Immature natural killer cell (primary cell): ENCODE measurements at regions not wholly inside any gene's neighbourhood (a gene's known extent, or its start where the extent isn't known, plus 50 kb on each side); places are given as distances from the start of the nearest gene placed in this dataset.

Experiments
- DNase-seq, 3 donors: peaks; one replicate each; pipeline ENCODE4 v3.0.0; 2022; ENCODE audit warnings: mixed read lengths in 1 of 3
- H3K27ac Mint-ChIP-seq, 6 donors: one replicate each; pipeline ENCODE4 v1.8.0; 2020; ENCODE audit warnings: mixed read lengths in 6 of 6, mild to moderate bottlenecking in 5 of 6, inconsistent platforms in 4 of 6, moderate library complexity in 3 of 6
- H3K27me3 Mint-ChIP-seq, 3 donors: one replicate each; pipeline ENCODE4 v1.8.0; 2020 to 2021; ENCODE audit warnings: low read depth in 3 of 3, mild to moderate bottlenecking in 3 of 3, mixed read lengths in 3 of 3, moderate library complexity in 3 of 3, inconsistent platforms in 1 of 3
- H3K36me3 Mint-ChIP-seq, 3 donors: one replicate each; pipeline ENCODE4 v1.8.0; 2020; ENCODE audit warnings: mixed read lengths in 3 of 3, inconsistent platforms in 2 of 3, mild to moderate bottlenecking in 2 of 3
- H3K4me1 Mint-ChIP-seq, 2 donors: one replicate each; pipeline ENCODE4 v1.8.0; 2020; ENCODE audit warnings: inconsistent platforms in 2 of 2, mild to moderate bottlenecking in 2 of 2, mixed read lengths in 2 of 2, moderate library complexity in 1 of 2
- H3K4me3 Mint-ChIP-seq, 5 donors: one replicate each; pipeline ENCODE4 v1.8.0; 2020; ENCODE audit warnings: mild to moderate bottlenecking in 5 of 5, mixed read lengths in 5 of 5, inconsistent platforms in 3 of 5, moderate library complexity in 3 of 5
- H3K9me3 Mint-ChIP-seq, 6 donors: one replicate each; pipeline ENCODE4 v1.8.0; 2020; ENCODE audit warnings: mild to moderate bottlenecking in 6 of 6, mixed read lengths in 6 of 6, inconsistent platforms in 4 of 6, moderate library complexity in 3 of 6

DNA sequence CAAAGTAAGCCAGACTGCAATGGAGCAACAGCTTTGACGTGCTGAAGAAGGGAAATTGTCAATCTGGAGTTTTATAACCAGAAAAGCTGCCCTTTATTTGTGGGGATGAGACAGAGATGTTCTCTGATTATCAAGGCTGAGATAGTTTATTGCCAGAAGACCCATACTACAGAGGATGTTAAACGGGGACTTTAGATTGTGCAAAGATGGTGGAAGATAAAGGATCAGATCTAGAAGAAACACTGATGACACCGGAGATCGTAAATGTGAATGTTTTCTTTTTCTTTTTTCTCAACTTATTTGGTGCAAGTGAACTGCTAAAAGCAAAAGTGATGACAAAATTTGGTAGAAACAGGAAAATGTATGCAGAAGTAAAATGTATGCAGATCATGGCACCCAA lies 178.3 kb upstream of the PLEKHG7 start:
- H3K27ac Mint-ChIP-seq = peak overlapping the region; percentile 81 to 95 (median 89)
- peaks cover 38 to 56% of the 10 kb centered on the region in 2 donors for H3K4me1 Mint-ChIP-seq
- H3K27me3 Mint-ChIP-seq = peaks cover 0 to 1% (median 0%) of the 10 kb centered on the region in 3 donors
- peak; percentile 22 to 42 (median 30) for DNase-seq
- H3K9me3 Mint-ChIP-seq = peaks cover 0 to 5% (median under 1%) of the 10 kb centered on the region in 6 donors
- H3K36me3 Mint-ChIP-seq = peaks cover 7 to 13% (median 7%) of the 10 kb centered on the region in 3 donors
- peak overlapping the region; percentile 23 to 67 (median 58) for H3K4me3 Mint-ChIP-seq

DNA sequence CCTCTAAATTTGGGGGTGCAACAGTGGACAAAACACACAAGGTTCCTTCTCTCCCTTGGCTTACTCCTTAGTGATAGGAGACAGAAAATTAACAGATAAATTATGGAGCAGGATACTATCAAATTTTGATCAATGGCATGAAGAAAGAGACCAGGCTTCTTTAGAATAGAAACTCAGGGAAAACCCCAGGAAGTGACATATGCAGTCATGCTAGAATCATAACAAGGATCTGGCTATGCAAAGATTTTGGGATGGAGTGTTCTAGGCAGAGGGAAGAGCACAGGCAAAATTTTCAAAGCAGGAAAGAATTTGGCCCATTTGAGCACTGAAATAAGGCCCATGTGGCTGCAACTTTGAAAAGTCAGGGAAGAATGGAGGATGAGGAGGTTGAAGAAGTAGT lies 182.3 kb upstream of the PLEKHG7 start:
- Mint-ChIP-seq H3K9me3 (peaks cover 0 to 5% (median 0%) of the 10 kb centered on the region in 6 donors), H3K4me1 (peaks cover 22 to 33% of the 10 kb centered on the region in 2 donors), H3K36me3 (peaks cover 7 to 20% (median 7%) of the 10 kb centered on the region in 3 donors), H3K27ac (peak overlapping the region in 1 of 6 donors; percentile 69), H3K27me3 (peaks cover 0 to 3% (median 0%) of the 10 kb centered on the region in 3 donors), H3K4me3 (no peak overlapping the region)
- DNase-seq = no peak

DNA sequence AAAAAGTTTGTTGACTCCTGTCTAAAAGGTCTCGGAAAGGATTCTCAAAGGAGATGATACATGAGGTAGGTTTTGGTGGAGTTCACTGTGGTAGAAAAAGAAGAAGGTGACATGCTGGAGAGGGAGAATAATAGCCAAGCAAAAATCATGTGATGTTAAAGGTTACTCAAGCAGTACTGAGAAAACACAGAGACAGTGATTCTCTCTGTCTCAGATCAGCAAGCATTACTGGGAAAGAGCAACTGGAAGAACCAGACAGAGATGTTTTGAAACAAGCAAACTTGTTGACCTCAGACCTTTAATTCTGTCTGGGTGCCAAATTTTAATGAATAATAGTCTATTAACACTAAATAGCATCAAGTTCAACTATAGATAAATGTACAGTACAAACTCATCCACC lies 183.5 kb upstream of the PLEKHG7 start:
- H3K4me1 Mint-ChIP-seq = peaks cover 11 to 22% of the 10 kb centered on the region in 2 donors
- no peak overlapping the region for H3K27ac Mint-ChIP-seq
- DNase-seq = no peak
- peaks cover 0 to 5% (median 0%) of the 10 kb centered on the region in 6 donors for H3K9me3 Mint-ChIP-seq
- H3K4me3 Mint-ChIP-seq = no peak overlapping the region
- H3K27me3 Mint-ChIP-seq = peaks cover 0 to 1% (median 0%) of the 10 kb centered on the region in 3 donors
- H3K36me3 Mint-ChIP-seq = peaks cover 5 to 15% (median 7%) of the 10 kb centered on the region in 3 donors

DNA sequence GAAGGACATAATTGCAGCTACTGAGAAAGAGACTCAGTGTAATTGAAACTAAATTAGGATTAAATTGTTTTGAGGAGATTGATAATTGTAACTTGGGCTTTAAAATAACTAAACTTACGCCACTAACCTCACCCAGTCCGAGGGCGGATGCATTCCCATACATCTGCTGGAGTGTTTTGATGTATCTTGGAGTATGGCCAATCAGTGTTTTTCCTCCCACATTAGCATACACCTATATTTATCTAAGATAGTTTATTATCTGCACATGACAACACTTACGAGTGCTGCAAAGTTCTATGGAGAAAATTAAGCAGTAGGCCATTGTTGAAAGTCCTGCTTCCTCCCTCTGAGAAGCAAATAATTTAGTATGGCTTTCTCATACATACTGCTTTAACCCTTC lies 184.7 kb upstream of the PLEKHG7 start:
- H3K36me3 Mint-ChIP-seq = peaks cover 5 to 10% (median 7%) of the 10 kb centered on the region in 3 donors
- DNase-seq = no peak
- peaks cover 0 to 11% of the 10 kb centered on the region in 2 donors for H3K4me1 Mint-ChIP-seq
- H3K4me3 Mint-ChIP-seq = no peak overlapping the region
- H3K27me3 Mint-ChIP-seq = peaks cover 0 to 1% (median 0%) of the 10 kb centered on the region in 3 donors
- H3K9me3 Mint-ChIP-seq = peaks cover 0 to 5% (median 0%) of the 10 kb centered on the region in 6 donors
- H3K27ac Mint-ChIP-seq = no peak overlapping the region

DNA sequence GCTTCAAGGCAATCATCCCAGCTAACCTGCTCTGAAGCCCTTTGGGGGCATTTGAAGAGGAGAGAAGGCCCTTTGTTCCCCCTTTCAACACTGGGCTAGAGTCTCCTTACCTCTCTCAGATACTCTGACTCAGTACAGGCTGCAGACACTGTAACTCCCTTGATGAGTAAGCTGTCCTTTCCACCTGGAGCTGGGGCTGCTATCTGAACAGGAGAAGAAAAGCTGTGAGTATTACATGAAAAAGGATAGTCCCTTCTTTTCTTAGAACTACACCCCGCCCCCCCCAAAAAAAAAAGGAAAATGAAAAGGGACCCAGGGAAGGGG lies 186.6 kb upstream of the PLEKHG7 start:
- Mint-ChIP-seq H3K9me3 (peaks cover 0 to 5% (median 0%) of the 10 kb centered on the region in 6 donors), H3K27ac (peak overlapping the region in 1 of 6 donors; percentile 78), H3K36me3 (peaks cover 4 to 7% (median 5%) of the 10 kb centered on the region in 3 donors), H3K27me3 (peaks cover 0 to 1% (median 0%) of the 10 kb centered on the region in 3 donors), H3K4me3 (no peak overlapping the region), H3K4me1 (peaks cover 0 to 11% of the 10 kb centered on the region in 2 donors)
- DNase-seq = no peak

DNA sequence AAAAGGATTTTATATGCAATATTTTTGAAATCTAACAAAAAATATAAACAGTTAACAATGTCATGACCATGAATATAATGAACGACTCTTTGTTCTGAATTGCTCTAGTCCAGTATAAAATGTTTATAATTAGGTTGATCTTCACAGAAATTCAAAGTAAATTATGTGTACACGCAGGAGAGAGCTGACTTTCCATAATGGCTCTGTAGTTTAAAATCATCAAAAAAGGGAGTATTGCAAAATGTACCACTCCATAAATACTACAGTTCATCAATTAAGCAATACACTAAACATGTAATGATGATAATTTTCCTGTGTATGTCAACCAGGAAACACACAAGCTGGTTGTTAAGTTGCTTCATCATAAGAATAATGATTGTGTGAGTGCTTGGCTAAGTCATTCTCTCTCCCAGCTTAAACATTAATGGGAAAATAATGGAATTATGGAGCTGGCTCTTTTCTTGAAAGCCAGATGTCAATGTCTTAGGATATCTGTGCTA lies 189.5 kb upstream of the PLEKHG7 start:
- no peak overlapping the region for H3K4me3 Mint-ChIP-seq
- H3K27me3 Mint-ChIP-seq = peaks cover 0 to 1% (median 0%) of the 10 kb centered on the region in 3 donors
- no peaks in the 10 kb centered on the region for H3K9me3 Mint-ChIP-seq
- peaks cover 0 to 4% of the 10 kb centered on the region in 2 donors for H3K4me1 Mint-ChIP-seq
- H3K36me3 Mint-ChIP-seq = peaks cover 0 to 7% (median 4%) of the 10 kb centered on the region in 3 donors
- H3K27ac Mint-ChIP-seq = no peak overlapping the region
- DNase-seq = no peak

DNA sequence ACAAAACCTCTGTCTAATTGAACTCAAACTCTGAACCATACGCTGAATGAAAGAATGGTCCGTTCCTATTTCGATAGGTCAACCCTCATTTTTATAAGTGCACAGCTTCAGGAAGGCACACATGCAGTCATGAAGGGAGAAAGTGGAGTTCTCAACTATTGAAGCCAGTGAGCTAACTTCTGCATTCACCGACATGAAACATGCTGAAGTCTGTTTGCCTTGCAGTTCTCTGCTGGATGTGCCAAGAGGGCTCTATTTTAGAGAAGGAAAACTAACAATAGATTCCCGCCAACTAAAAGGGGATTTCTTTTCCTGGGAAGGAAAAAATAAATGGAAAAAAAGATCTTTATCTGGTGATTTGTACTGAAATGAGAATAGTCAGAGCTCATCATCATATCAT lies 191.0 kb upstream of the PLEKHG7 start:
- H3K27ac Mint-ChIP-seq = no peak overlapping the region
- H3K36me3 Mint-ChIP-seq = peaks cover 0 to 7% (median 4%) of the 10 kb centered on the region in 3 donors
- H3K9me3 Mint-ChIP-seq = no peaks in the 10 kb centered on the region
- H3K4me1 Mint-ChIP-seq = peaks cover 0 to 4% of the 10 kb centered on the region in 2 donors
- H3K27me3 Mint-ChIP-seq = no peaks in the 10 kb centered on the region
- H3K4me3 Mint-ChIP-seq = no peak overlapping the region
- DNase-seq = no peak

DNA sequence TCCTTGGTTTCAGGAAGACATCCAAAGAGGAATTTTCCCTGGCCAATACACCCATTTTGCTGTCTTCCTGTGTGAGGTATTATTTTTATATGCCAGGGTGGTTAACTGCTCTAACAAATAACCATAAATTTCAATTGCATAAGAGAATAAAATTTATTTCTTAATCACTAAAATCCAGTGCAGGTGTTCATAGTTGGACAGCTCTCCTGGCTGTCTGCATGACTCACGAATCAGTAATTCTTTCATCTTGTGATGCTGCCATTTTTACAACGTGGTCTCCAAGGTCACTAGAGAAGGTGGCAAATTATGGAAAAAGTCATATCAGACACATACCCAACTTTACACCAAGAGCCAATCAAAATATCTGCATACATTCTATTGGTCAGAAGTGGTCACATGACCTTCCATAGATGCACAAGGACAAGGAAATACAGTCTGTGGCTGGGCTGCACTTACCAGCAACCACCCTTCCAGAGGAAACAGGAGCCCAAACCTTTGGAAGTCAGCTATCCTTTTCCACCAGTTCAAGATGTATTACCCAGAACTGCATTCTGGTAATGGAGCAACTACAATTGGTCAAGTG lies 193.5 kb upstream of the PLEKHG7 start:
- Mint-ChIP-seq H3K36me3 (peaks cover 0 to 7% (median 4%) of the 10 kb centered on the region in 3 donors), H3K4me3 (no peak overlapping the region)

DNA sequence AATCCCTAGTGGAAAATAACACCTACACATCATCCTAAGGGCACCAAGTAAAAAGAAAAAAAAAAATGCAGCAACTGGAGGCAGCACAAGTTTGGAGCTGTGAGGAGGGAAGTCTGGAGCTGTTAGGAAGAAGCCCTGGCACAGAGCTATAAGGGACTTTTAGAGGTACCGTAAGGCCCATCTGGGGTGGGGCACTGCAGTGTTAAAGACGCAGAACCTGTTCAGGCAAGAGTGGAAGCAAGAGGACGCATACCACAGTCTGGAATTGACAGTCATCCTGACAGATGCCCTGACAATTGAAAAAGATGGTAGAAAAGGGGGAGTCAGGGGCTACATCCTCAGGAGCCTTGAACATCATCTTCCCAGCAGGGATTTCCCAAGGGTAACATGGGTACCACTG lies 195.9 kb upstream of the PLEKHG7 start:
- Mint-ChIP-seq H3K4me1 (peaks cover 16 to 17% of the 10 kb centered on the region in 2 donors), H3K27ac (peak overlapping the region in 1 of 6 donors; percentile 84), H3K27me3 (peaks cover 0 to 4% (median 2%) of the 10 kb centered on the region in 3 donors), H3K4me3 (no peak overlapping the region), H3K36me3 (peaks cover 0 to 7% (median 4%) of the 10 kb centered on the region in 3 donors), H3K9me3 (no peaks in the 10 kb centered on the region)
- DNase-seq = no peak

More for the DNA sequence above, 193.5 kb upstream of the PLEKHG7 start:
- Mint-ChIP-seq H3K9me3 (no peaks in the 10 kb centered on the region), H3K27ac (no peak overlapping the region), H3K4me1 (peaks cover 16 to 17% of the 10 kb centered on the region in 2 donors), H3K27me3 (peaks cover 0 to 4% (median 2%) of the 10 kb centered on the region in 3 donors)
- no peak for DNase-seq

DNA sequence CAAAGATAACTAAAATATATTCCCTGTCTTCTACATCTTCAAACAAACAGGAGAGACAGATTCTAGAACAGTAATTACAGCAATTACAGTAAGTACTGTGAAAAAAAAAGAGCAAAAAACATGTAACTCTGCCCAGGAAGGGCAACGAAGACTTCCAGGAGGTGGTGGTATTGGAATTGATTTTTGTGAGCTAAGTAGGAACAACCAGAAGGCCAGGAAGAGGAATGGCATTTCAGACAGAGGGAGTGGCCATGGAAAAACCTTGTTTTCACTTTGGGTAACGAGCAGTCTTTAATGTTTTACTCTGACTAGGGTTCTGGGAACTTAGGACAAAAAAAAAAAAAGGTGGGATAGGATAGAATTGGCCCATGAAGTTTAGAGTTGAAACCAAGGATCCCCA lies 196.3 kb upstream of the PLEKHG7 start:
- Mint-ChIP-seq H3K27ac (peak overlapping the region in 3 of 6 donors; percentile 62 to 84 (median 71)), H3K4me3 (peak overlapping the region in 2 of 5 donors; percentile 12 to 84), H3K27me3 (peaks cover 1 to 4% (median 2%) of the 10 kb centered on the region in 3 donors), H3K36me3 (peaks cover 0 to 7% (median 4%) of the 10 kb centered on the region in 3 donors), H3K9me3 (peaks cover 0 to 1% (median 0%) of the 10 kb centered on the region in 6 donors), H3K4me1 (peaks cover 17 to 18% of the 10 kb centered on the region in 2 donors)
- no peak for DNase-seq

DNA sequence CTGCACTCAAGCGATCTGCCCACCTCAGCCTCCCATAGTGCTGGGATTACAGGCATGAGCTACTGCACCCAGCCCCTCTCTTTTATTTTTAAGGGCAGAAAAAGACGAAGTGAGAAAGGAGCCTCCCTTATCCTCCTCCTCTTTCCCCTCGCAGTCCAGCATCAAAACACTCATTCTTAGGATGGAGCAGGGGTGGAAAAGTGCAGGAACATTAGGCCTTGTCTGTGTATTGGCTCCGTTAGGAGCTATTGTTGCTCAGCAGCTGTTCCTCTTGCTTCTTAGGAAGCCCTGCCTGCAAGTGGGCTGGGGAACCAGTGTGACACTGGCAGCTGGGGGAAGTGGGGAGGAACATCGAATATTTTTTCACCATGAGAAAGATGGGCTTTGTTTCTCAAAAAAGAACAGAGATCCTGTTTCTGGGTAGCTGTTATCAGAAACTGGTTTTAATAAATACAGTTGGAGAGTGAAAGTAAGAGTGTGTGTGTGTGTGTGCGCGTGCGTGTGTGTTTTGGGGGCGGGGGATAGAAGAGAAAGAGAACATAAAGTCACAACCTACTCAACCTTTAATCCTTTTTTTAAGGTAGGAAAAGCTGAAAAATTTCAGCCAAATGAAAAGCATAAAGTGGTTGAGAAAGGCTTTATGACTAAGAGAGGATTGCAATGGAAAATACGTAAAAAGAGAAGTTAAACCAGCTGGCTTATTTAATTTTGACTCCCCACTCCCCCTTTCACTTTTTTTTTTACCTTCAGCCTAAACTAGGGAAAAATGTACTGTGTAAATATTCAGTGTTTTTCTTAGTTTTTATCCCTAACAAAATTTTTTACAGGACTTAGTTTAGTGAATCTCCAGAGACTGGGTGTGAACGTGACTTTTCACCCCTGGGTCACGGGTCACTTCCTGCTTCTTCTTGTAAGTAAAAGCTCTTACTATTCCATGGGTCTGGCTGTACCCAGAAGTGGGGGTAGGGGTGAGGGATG lies 197.2 kb upstream of the PLEKHG7 start:
- Mint-ChIP-seq H3K9me3 (peaks cover 0 to 1% (median 0%) of the 10 kb centered on the region in 6 donors), H3K27ac (peak overlapping the region; percentile 62 to 90 (median 86)), H3K27me3 (peaks cover 1 to 4% (median 2%) of the 10 kb centered on the region in 3 donors), H3K4me3 (peak overlapping the region; percentile 66 to 84 (median 74)), H3K36me3 (peaks cover 0 to 6% (median 4%) of the 10 kb centered on the region in 3 donors), H3K4me1 (peaks cover 17 to 18% of the 10 kb centered on the region in 2 donors)
- peak; percentile 27 to 52 (median 49) for DNase-seq

DNA sequence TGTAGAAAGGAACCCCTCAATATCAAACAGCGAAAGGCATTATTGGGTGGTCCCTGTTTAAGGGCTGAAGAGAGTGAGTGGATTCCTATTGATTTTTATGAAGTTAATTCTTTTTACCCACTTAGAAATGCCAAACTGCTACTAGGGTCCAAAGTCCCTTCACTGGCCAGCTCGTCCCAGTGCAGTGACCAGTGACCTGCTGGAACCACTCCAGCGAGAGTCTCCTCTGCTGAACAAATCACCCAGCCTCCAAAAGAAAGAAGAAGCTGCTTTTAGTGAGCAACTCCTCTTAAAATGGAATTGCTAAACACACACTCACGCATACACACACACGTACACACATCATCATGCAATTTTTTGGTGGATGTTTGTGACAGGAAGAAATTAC lies 198.2 kb upstream of the PLEKHG7 start:
- peaks cover 17 to 18% of the 10 kb centered on the region in 2 donors for H3K4me1 Mint-ChIP-seq
- H3K9me3 Mint-ChIP-seq = peaks cover 0 to 1% (median 0%) of the 10 kb centered on the region in 6 donors
- peaks cover 1 to 4% (median 2%) of the 10 kb centered on the region in 3 donors for H3K27me3 Mint-ChIP-seq
- H3K27ac Mint-ChIP-seq = no peak overlapping the region
- DNase-seq = no peak
- no peaks in the 10 kb centered on the region for H3K36me3 Mint-ChIP-seq
- no peak overlapping the region for H3K4me3 Mint-ChIP-seq

DNA sequence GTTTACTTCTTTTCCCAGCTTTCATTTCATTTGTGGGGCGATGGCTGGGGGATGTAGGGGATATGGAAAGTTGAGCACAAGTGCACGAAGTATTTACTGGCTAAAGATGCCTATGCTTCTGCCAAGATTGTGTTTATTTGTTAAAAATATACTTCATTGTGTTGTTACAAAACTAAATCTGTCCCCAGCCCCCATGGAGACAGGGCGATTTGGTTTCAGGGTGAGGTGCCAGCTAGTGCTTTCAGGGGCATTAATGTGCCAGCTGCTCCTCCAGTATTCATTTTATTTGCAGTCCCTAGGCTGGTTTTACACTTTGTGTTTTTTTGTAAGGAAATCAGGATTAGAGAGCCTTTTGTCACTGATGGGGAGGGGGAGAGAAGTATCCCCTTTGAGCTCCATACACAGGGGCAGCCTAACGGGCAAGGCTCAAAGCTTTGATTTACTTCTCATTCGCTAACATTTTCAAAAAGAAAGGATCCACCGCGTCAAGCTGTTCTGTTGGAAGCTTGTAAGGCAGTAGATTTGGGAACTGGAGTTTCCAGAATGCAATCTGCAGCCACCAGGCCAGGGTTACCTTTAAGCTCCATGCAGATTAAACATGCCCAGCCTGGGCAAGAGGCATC lies 198.7 kb upstream of the PLEKHG7 start:
- no peak overlapping the region for H3K4me3 Mint-ChIP-seq
- no peaks in the 10 kb centered on the region for H3K36me3 Mint-ChIP-seq
- peaks cover 17 to 18% of the 10 kb centered on the region in 2 donors for H3K4me1 Mint-ChIP-seq
- H3K9me3 Mint-ChIP-seq = peaks cover 0 to 1% (median 0%) of the 10 kb centered on the region in 6 donors
- H3K27ac Mint-ChIP-seq = peak overlapping the region in 1 of 6 donors; percentile 46
- peaks cover 1 to 4% (median 2%) of the 10 kb centered on the region in 3 donors for H3K27me3 Mint-ChIP-seq
- no peak for DNase-seq
